HepG2 (cell line): ENCODE measurements at regions not wholly inside any gene's neighbourhood (a gene's known extent, or its start where the extent isn't known, plus 50 kb on each side); places are given as distances from the start of the nearest gene placed in this dataset.
A peak's percentile ranks its signal among the peaks of the same experiment; 100 is the strongest.

Experiments used
- CBX5 ChIP-seq: sonication (generic); formaldehyde crosslinking; IDR thresholded peaks from 2 replicates; pipeline ENCODE4 v1.4.0; 2020; ENCODE audit warnings: missing genetic modification reagents, borderline replicate concordance
- HNF1A ChIP-seq, 2 experiments: sonication (generic) in 1 of 2; formaldehyde crosslinking in 1 of 2; IDR thresholded peaks; 2 replicates each; pipeline versions ENCODE4 v1.4.0 to v1.6.1; 2016 to 2020; ENCODE audit warnings: borderline replicate concordance in 1 of 2, low read depth in 1 of 2, mild to moderate bottlenecking in 1 of 2, missing genetic modification reagents in 1 of 2
- PAXIP1 ChIP-seq: sonication (generic); formaldehyde crosslinking; conservative IDR thresholded peaks from 2 replicates; pipeline ENCODE4 v1.4.0; 2020; ENCODE audit warnings: mild to moderate bottlenecking, missing genetic modification reagents, moderate library complexity
- PHF8 ChIP-seq: sonication (generic); formaldehyde crosslinking; IDR thresholded peaks from 2 replicates; pipeline ENCODE4 v1.5.0; 2020; ENCODE audit warnings: missing genetic modification reagents
- SNAPC2 ChIP-seq: sonication (generic); formaldehyde crosslinking; IDR thresholded peaks from 2 replicates; pipeline ENCODE4 v1.8.1; 2022; ENCODE audit warnings: mild to moderate bottlenecking, missing genetic modification reagents
- TFDP1 ChIP-seq: IDR thresholded peaks from 2 replicates; pipeline ENCODE4 v1.6.1; 2016; ENCODE audit warnings: missing compliant biosample characterization, missing genetic modification reagents, borderline replicate concordance
- THAP11 ChIP-seq: IDR thresholded peaks from 2 replicates; pipeline ENCODE4 v1.6.1; 2016; ENCODE audit warnings: missing biosample characterization, missing genetic modification reagents
- TRIM24 ChIP-seq: sonication (generic); formaldehyde crosslinking; IDR thresholded peaks from 2 replicates; pipeline ENCODE4 v1.8.0; 2022; ENCODE audit warnings: mild to moderate bottlenecking, missing genetic modification reagents
- ZGPAT ChIP-seq: IDR thresholded peaks from 2 replicates; pipeline ENCODE4 v1.6.1; 2016; ENCODE audit warnings: mild to moderate bottlenecking
- ZNF263 ChIP-seq: sonication (generic); formaldehyde crosslinking; IDR thresholded peaks from 2 replicates; pipeline ENCODE4 v1.4.0; 2020; ENCODE audit warnings: missing genetic modification reagents
- ZNF513 ChIP-seq: sonication (generic); formaldehyde crosslinking; conservative IDR thresholded peaks from 2 replicates; pipeline ENCODE4 v1.5.0; 2020; ENCODE audit warnings: missing genetic modification reagents
- ZNF703 ChIP-seq: sonication (generic); formaldehyde crosslinking; IDR thresholded peaks from 2 replicates; pipeline ENCODE4 v1.5.1; 2020; ENCODE audit warnings: missing genetic modification reagents, mild to moderate bottlenecking, moderate library complexity, borderline replicate concordance

- TF ChIP-seq TRIM24 (CRISPR knock-in tag) (no peak), TFDP1 (CRISPR knock-in tag) (no peak), THAP11 (peak; percentile 76), PHF8 (CRISPR knock-in tag) (no peak), ZNF703 (CRISPR knock-in tag) (0 out of 2 replicates have a peak, but pooled peaks have one; percentile 29), ZNF263 (no peak), ZNF513 (CRISPR knock-in tag) (no peak), HNF1A (IDR thresholded peaks at IDR 0.05; ENCODE audit: low read depth) (peak; percentile 54), HNF1A (CRISPR knock-in tag; IDR thresholded peaks at IDR 0.05; ENCODE audit: borderline replicate concordance) (peak; percentile 92; the same call in 1 of the 2 replicates), PAXIP1 (peak; percentile 99), ZGPAT (peak; percentile 62; the same call in 1 of the 2 replicates), CBX5 (CRISPR knock-in tag) (no peak), SNAPC2 (no peak)
Measured at GRCh38 chr20:55471052-55472006, 534.0 kb downstream of the CBLN4 start (continued).
